OCI-LY1 (cell line): ENCODE measurements at regions not wholly inside any gene's neighbourhood (a gene's known extent, or its start where the extent isn't known, plus 50 kb on each side); places are given as distances from the start of the nearest gene placed in this dataset.
A peak's percentile ranks its signal among the peaks of the same experiment; 100 is the strongest.

ENCODE experiments used
- H2AFZ ChIP-seq: fragments of 200-600 bp; sonication (generic), shearing (Covaris generic); 2 replicates; pipeline ENCODE4 v1.6.0; 2014; ENCODE audit warnings: antibody characterized with exemption, mild to moderate bottlenecking, low read length
- H3F3A ChIP-seq: fragments of 200-600 bp; sonication (generic), shearing (Covaris generic); 2 replicates; pipeline ENCODE4 v1.6.0; 2014; ENCODE audit warnings: mild to moderate bottlenecking, antibody characterized with exemption, low read length, moderate library complexity; ENCODE audit not compliant: insufficient read depth
- H3K27ac ChIP-seq: fragments of 200-600 bp; sonication (generic); 2 replicates; pipeline ENCODE4 v1.5.1; 2014; ENCODE audit warnings: low read length, mixed run types, mild to moderate bottlenecking, low read depth; ENCODE audit not compliant: poor library complexity, severe bottlenecking
- H3K27me3 ChIP-seq: fragments of 200-600 bp; sonication (generic); 2 replicates; pipeline ENCODE4 v1.6.0; 2014; ENCODE audit warnings: antibody characterized with exemption, mild to moderate bottlenecking, low read length, moderate library complexity; ENCODE audit not compliant: insufficient read depth
- H3K36me3 ChIP-seq: fragments of 200-600 bp; sonication (generic); 2 replicates; pipeline ENCODE4 v1.6.1; 2014; ENCODE audit warnings: mild to moderate bottlenecking, antibody characterized with exemption, low read length, moderate library complexity, mixed read lengths; ENCODE audit not compliant: insufficient read depth
- H3K4me1 ChIP-seq: fragments of 200-600 bp; sonication (generic); 2 replicates; pipeline ENCODE4 v1.5.1; 2014; ENCODE audit warnings: mild to moderate bottlenecking, low read length, moderate library complexity; ENCODE audit not compliant: insufficient read depth, severe bottlenecking
- H3K4me2 ChIP-seq: fragments of 200-600 bp; sonication (generic), shearing (Covaris generic); 2 replicates; pipeline ENCODE4 v1.6.1; 2014; ENCODE audit warnings: low read length
- H3K4me3 ChIP-seq: fragments of 200-600 bp; sonication (generic); 2 replicates; pipeline ENCODE4 v1.5.1; 2014; ENCODE audit warnings: low read length, low read depth, mild to moderate bottlenecking, mixed read lengths; ENCODE audit not compliant: poor library complexity, severe bottlenecking
- H3K79me2 ChIP-seq: fragments of 200-600 bp; shearing (Covaris generic); 2 replicates; pipeline ENCODE4 v1.6.1; 2016; ENCODE audit warnings: mixed run types, low read length, mixed read lengths; ENCODE audit not compliant: insufficient read depth
- H3K9ac ChIP-seq: fragments of 200-600 bp; sonication (generic), shearing (Covaris generic); 2 replicates; pipeline ENCODE4 v1.6.1; 2014; ENCODE audit warnings: mild to moderate bottlenecking, low read length, mixed read lengths
- H3K9me2 ChIP-seq: fragments of 200-600 bp; sonication (generic), shearing (Covaris generic); 2 replicates; pipeline ENCODE4 v1.6.1; 2014; ENCODE audit warnings: low read depth, mild to moderate bottlenecking, low read length, mixed read lengths
- H3K9me3 ChIP-seq: fragments of 200-600 bp; shearing (Covaris generic); 2 replicates; pipeline ENCODE4 v1.6.1; 2014; ENCODE audit warnings: low read length, mixed read lengths
- H4K20me1 ChIP-seq: fragments of 200-600 bp; sonication (generic), shearing (Covaris generic); 2 replicates; pipeline ENCODE4 v1.6.0; 2016; ENCODE audit warnings: mild to moderate bottlenecking, low read length; ENCODE audit not compliant: insufficient read depth
- CTCF ChIP-seq: fragments of 200-600 bp; sonication (generic), shearing (Covaris generic); IDR thresholded peaks from 2 replicates; pipeline ENCODE4 v1.5.1; 2017; ENCODE audit warnings: mild to moderate bottlenecking, antibody characterized with exemption, low read length, moderate library complexity, mixed read lengths
- EZH2 ChIP-seq: fragments of 200-600 bp; sonication (generic), shearing (Covaris generic); IDR thresholded peaks from 2 replicates; pipeline ENCODE4 v1.8.0; 2017; ENCODE audit warnings: borderline replicate concordance, mixed run types, mild to moderate bottlenecking, antibody characterized with exemption, low read length, moderate library complexity, mixed read lengths

- Histone ChIP-seq H3K9ac (no peak overlapping the region), H3K4me3 (no peak overlapping the region), H3K9me3 (no peaks in the 10 kb centered on the region), H3K4me1 (peaks cover 49% of the 10 kb centered on the region), H3F3A (peaks cover 7% of the 10 kb centered on the region; the same call in 1 of the 2 replicates), H3K36me3 (peaks cover 50% of the 10 kb centered on the region), H3K9me2 (no peaks in the 10 kb centered on the region), H2AFZ (no peak overlapping the region), H3K4me2 (no peak overlapping the region), H3K27me3 (no peaks in the 10 kb centered on the region), H3K27ac (no peak overlapping the region), H3K79me2 (peaks cover 18% of the 10 kb centered on the region), H4K20me1 (0 out of 2 replicates have a peak, but pooled peaks cover 3% of the 10 kb centered on the region)
- TF ChIP-seq CTCF (no peak), EZH2 (no peak)
Measured at GRCh38 chr7:130965515-130965914, 231.5 kb upstream of the KLF14 start.

GRCh38 chr7:130966246-130967009, 232.4 kb upstream of the KLF14 start:
- H2AFZ ChIP-seq, result no peak overlapping the region
- H3K9me2 ChIP-seq, result no peaks in the 10 kb centered on the region
- H3K79me2 ChIP-seq, result peaks cover 18% of the 10 kb centered on the region
- H3K4me1 ChIP-seq, result peaks cover 49% of the 10 kb centered on the region
- 0 out of 2 replicates have a peak, but pooled peaks cover 3% of the 10 kb centered on the region for H4K20me1 ChIP-seq
- no peak overlapping the region for H3K27ac ChIP-seq
- TF ChIP-seq EZH2, result no peak
- no peak for TF ChIP-seq CTCF
- H3F3A ChIP-seq, result peaks cover 7% of the 10 kb centered on the region; the same call in 1 of the 2 replicates
- H3K27me3 ChIP-seq, result no peaks in the 10 kb centered on the region
- no peak overlapping the region for H3K4me2 ChIP-seq
- no peak overlapping the region for H3K4me3 ChIP-seq
- H3K9ac ChIP-seq, result no peak overlapping the region
- peaks cover 50% of the 10 kb centered on the region for H3K36me3 ChIP-seq
- H3K9me3 ChIP-seq, result no peaks in the 10 kb centered on the region

- Histone ChIP-seq H3K27ac (peak overlapping the region; percentile 70), H3K9ac (no peak overlapping the region), H3F3A (no peaks in the 10 kb centered on the region), H3K79me2 (peaks cover 18% of the 10 kb centered on the region), H3K27me3 (no peaks in the 10 kb centered on the region), H3K9me3 (peaks cover 9% of the 10 kb centered on the region; the same call in 1 of the 2 replicates), H3K4me2 (peak overlapping the region; percentile 7; the same call in 1 of the 2 replicates), H3K36me3 (peaks cover 58% of the 10 kb centered on the region), H2AFZ (no peak overlapping the region), H3K4me3 (no peak overlapping the region), H3K4me1 (peaks cover 31% of the 10 kb centered on the region), H3K9me2 (no peaks in the 10 kb centered on the region), H4K20me1 (0 out of 2 replicates have a peak, but pooled peaks cover 3% of the 10 kb centered on the region)
- TF ChIP-seq CTCF, result no peak
- TF ChIP-seq EZH2, result no peak
Measured at GRCh38 chr7:130970196-130970595, 236.2 kb upstream of the KLF14 start.
